ENCODE measurements at regions not wholly inside any gene's neighbourhood (a gene's known extent, or its start where the extent isn't known, plus 50 kb on each side); places are given as distances from the start of the nearest gene placed in this dataset.
A peak's percentile ranks its signal among the peaks of the same experiment; 100 is the strongest.

- Histone ChIP-seq H3K9ac (ENCODE audit: low read length) (no peak overlapping the region), H4K20me1 (ENCODE audit: control insufficient read depth, insufficient read depth, low read length, poor library complexity, severe bottlenecking) (peaks cover 89% of the 10 kb centered on the region), H3K4me2 (replicated peaks; ENCODE audit: low read depth, low read length, poor library complexity, severe bottlenecking) (no peak overlapping the region), H3K4me1 (ENCODE audit: control insufficient read depth in 2 of 2, insufficient read depth in 2 of 2, low read length in 2 of 2) (no peaks in the 10 kb centered on the region), H3K9me3 (ENCODE audit: control extremely low read depth in 1 of 3, control insufficient read depth in 2 of 3, insufficient read depth in 1 of 3, low read length in 2 of 3) (no peaks in the 10 kb centered on the region), H3K27me3 (replicated peaks in 1 of 4; ENCODE audit: control extremely low read depth in 1 of 4, control insufficient read depth in 3 of 4, insufficient read depth in 4 of 4, low read length in 3 of 4) (no peaks in the 10 kb centered on the region), H3K36me3 (replicated peaks in 1 of 2; ENCODE audit: control extremely low read depth in 1 of 2, control insufficient read depth in 1 of 2, extremely low read depth in 1 of 2, insufficient read depth in 2 of 2, low read length in 1 of 2) (peaks cover 6 to 35% of the 10 kb centered on the region in 2 experiments), H2AFZ (ENCODE audit: insufficient read depth, low read depth, low read length, poor library complexity, severe bottlenecking) (no peak overlapping the region), H3K79me2 (ENCODE audit: control insufficient read depth, insufficient read depth, low read length) (peaks cover 88% of the 10 kb centered on the region), H3K4me3 (ENCODE audit: control extremely low read depth in 1 of 5, extremely low read depth in 1 of 5, insufficient read depth in 1 of 5, low read depth in 2 of 5, low read length in 4 of 5) (no peak overlapping the region), H3K27ac (ENCODE audit: low read length in 2 of 2) (no peak overlapping the region)
- no peak for ATAC-seq (ENCODE audit: low read depth)
- H3K4me3 Mint-ChIP-seq: no peak overlapping the region
- peaks cover 10% of the 10 kb centered on the region for H3K4me1 Mint-ChIP-seq
- H3K27ac Mint-ChIP-seq: peak overlapping the region; percentile 0
- intact Hi-C loops (cut with micrococcal nuclease): no loop called here
- no peak for DNase-seq
- H3K9me3 Mint-ChIP-seq (ENCODE audit: insufficient read depth): no peaks in the 10 kb centered on the region
- 88% methylated on average over 1 of the region's 2 CpGs for WGBS (ENCODE audit: insufficient coverage)
- H3K27me3 Mint-ChIP-seq: no peaks in the 10 kb centered on the region
- CTCF ChIA-PET: no interaction called here
- TF ChIP-seq EZH2 (IDR thresholded peaks at IDR 0.05; ENCODE audit: borderline replicate concordance, insufficient read depth, low read depth, low read length, poor library complexity, severe bottlenecking) (no peak), CTCF (IDR thresholded peaks at IDR 0.05) (no peak)
- POLR2A ChIA-PET: no interaction called here
Observed at GRCh38 chr6:41996997-41997396, 53.3 kb upstream of the TAF8 start.

- DNase-seq: no peak
- Histone ChIP-seq H3K4me1 (ENCODE audit: control insufficient read depth in 2 of 2, insufficient read depth in 2 of 2, low read length in 2 of 2) (no peaks in the 10 kb centered on the region), H3K9me3 (ENCODE audit: control extremely low read depth in 1 of 3, control insufficient read depth in 2 of 3, insufficient read depth in 1 of 3, low read length in 2 of 3) (no peaks in the 10 kb centered on the region), H3K9ac (ENCODE audit: low read length) (no peak overlapping the region), H3K27me3 (replicated peaks in 1 of 4; ENCODE audit: control extremely low read depth in 1 of 4, control insufficient read depth in 3 of 4, insufficient read depth in 4 of 4, low read length in 3 of 4) (no peaks in the 10 kb centered on the region), H3K27ac (ENCODE audit: low read length in 2 of 2) (no peak overlapping the region), H4K20me1 (ENCODE audit: control insufficient read depth, insufficient read depth, low read length, poor library complexity, severe bottlenecking) (peaks cover 90% of the 10 kb centered on the region), H3K36me3 (replicated peaks in 1 of 2; ENCODE audit: control extremely low read depth in 1 of 2, control insufficient read depth in 1 of 2, extremely low read depth in 1 of 2, insufficient read depth in 2 of 2, low read length in 1 of 2) (peaks cover 6 to 35% of the 10 kb centered on the region in 2 experiments), H3K4me2 (replicated peaks; ENCODE audit: low read depth, low read length, poor library complexity, severe bottlenecking) (no peak overlapping the region), H3K4me3 (ENCODE audit: control extremely low read depth in 1 of 5, extremely low read depth in 1 of 5, insufficient read depth in 1 of 5, low read depth in 2 of 5, low read length in 4 of 5) (no peak overlapping the region), H3K79me2 (ENCODE audit: control insufficient read depth, insufficient read depth, low read length) (peaks cover 88% of the 10 kb centered on the region), H2AFZ (ENCODE audit: insufficient read depth, low read depth, low read length, poor library complexity, severe bottlenecking) (no peak overlapping the region)
- Mint-ChIP-seq H3K9me3 (ENCODE audit: insufficient read depth) (no peaks in the 10 kb centered on the region), H3K4me3 (no peak overlapping the region), H3K27me3 (no peaks in the 10 kb centered on the region), H3K4me1 (peaks cover 10% of the 10 kb centered on the region), H3K27ac (peak overlapping the region; percentile 0)
- ChIA-PET POLR2A (interaction anchor here (1.1 kb wide), 1 partner anchor 11 kb away, joined by 4 read pairs; no protein-coding TSS in a partner anchor), CTCF (no interaction called here)
- WGBS (ENCODE audit: insufficient coverage): 100% methylated on average over 1 of the region's 2 CpGs
- TF ChIP-seq CTCF (IDR thresholded peaks at IDR 0.05) (no peak), EZH2 (IDR thresholded peaks at IDR 0.05; ENCODE audit: borderline replicate concordance, insufficient read depth, low read depth, low read length, poor library complexity, severe bottlenecking) (no peak)
- no peak for ATAC-seq (ENCODE audit: low read depth)
- intact Hi-C loops (cut with micrococcal nuclease): no loop called here
Observed at GRCh38 chr6:41997456-41997855, 52.9 kb upstream of the TAF8 start.

Measured in B cell (primary cell).